HEK293 (cell line): ENCODE measurements at regions not wholly inside any gene's neighbourhood (a gene's known extent, or its start where the extent isn't known, plus 50 kb on each side); places are given as distances from the start of the nearest gene placed in this dataset.
A peak's percentile ranks its signal among the peaks of the same experiment; 100 is the strongest.

Experiments
- BCL11A ChIP-seq: fragments of 450-650 bp; formaldehyde crosslinking; IDR thresholded peaks from 2 replicates; pipeline ENCODE4 v1.5.1; 2016; ENCODE audit warnings: low read depth, missing biosample characterization, missing genetic modification characterization
- MEIS1 ChIP-seq: sonication (generic); formaldehyde crosslinking; IDR thresholded peaks from 2 replicates; pipeline ENCODE4 v1.8.1; 2022; ENCODE audit warnings: missing genetic modification reagents, mild to moderate bottlenecking, borderline replicate concordance
- ZNF629 ChIP-seq: fragments of 450-650 bp; formaldehyde crosslinking; IDR thresholded peaks from 2 replicates; pipeline ENCODE4 v1.5.1; 2017; ENCODE audit warnings: missing biosample characterization, missing genetic modification characterization
- ZNF792 ChIP-seq: fragments of 450-650 bp; formaldehyde crosslinking; IDR thresholded peaks from 2 replicates; pipeline ENCODE4 v1.5.1; 2016; ENCODE audit warnings: missing biosample characterization, missing genetic modification characterization
- TF ChIP-seq, protein P1 (sequence below): fragments of 450-650 bp; formaldehyde crosslinking; IDR thresholded peaks from 2 replicates; pipeline ENCODE4 v1.5.1; 2016; ENCODE audit warnings: missing biosample characterization, missing genetic modification characterization

DNA sequence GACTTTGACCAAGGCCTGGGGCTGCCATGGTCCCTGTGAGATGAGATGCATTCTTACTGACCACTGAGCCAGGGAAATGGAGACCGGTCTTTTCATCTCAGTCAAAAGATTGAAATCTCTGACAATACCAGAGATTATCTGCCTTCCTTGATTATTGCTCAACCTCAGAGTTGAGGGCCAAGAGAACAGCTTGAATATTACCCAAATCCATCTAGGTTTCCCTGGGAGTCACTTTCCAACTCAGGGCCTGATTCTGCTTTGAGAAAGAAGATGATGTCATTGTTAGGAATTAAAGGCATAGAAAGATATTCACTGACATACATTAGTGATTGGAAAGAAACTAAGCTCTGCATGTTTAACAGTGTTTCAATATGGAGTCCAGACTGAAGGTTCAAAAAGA is 515.9 kb upstream of the TBX3 start:
- TF ChIP-seq, protein P1, sequence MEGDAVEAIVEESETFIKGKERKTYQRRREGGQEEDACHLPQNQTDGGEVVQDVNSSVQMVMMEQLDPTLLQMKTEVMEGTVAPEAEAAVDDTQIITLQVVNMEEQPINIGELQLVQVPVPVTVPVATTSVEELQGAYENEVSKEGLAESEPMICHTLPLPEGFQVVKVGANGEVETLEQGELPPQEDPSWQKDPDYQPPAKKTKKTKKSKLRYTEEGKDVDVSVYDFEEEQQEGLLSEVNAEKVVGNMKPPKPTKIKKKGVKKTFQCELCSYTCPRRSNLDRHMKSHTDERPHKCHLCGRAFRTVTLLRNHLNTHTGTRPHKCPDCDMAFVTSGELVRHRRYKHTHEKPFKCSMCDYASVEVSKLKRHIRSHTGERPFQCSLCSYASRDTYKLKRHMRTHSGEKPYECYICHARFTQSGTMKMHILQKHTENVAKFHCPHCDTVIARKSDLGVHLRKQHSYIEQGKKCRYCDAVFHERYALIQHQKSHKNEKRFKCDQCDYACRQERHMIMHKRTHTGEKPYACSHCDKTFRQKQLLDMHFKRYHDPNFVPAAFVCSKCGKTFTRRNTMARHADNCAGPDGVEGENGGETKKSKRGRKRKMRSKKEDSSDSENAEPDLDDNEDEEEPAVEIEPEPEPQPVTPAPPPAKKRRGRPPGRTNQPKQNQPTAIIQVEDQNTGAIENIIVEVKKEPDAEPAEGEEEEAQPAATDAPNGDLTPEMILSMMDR (tag by site-specific recombination), result no peak
- no peak for TF ChIP-seq BCL11A
- TF ChIP-seq ZNF792 (tag by site-specific recombination), result no peak
- 0 out of 2 replicates have a peak, but pooled peaks have one; percentile 18 for TF ChIP-seq ZNF629 (tag by site-specific recombination)
- TF ChIP-seq MEIS1 (CRISPR knock-in tag), result no peak
